IMR-90 (cell line): ENCODE measurements at regions not wholly inside any gene's neighbourhood (a gene's known extent, or its start where the extent isn't known, plus 50 kb on each side); places are given as distances from the start of the nearest gene placed in this dataset.

Experiments used
- ATAC-seq: fragments of 200-7000 bp; cut with Tn5 transposase; 2 replicates; pipeline ENCODE4 v1.9.1; 2020; ENCODE audit warnings: low read depth, mild to moderate bottlenecking, moderate library complexity
- BruUV-seq: library from RNA; stranded (reverse); fragments of 400-500 nt; replicated peaks from 2 replicates; lab custom pipeline; 2021; lab: Mats Ljungman, UMichigan
- CTCF ChIA-PET: fragments of 300-600 bp; formaldehyde crosslinking; extraction: SDS; loops from one replicate; lab custom pipeline; 2021; ENCODE audit warnings: antibody characterized with exemption; lab: Yijun Ruan, JAX
- POLR2A ChIA-PET: fragments of 300-600 bp; sonication (Branson Sonifier 250); formaldehyde crosslinking; loops from one replicate; lab custom pipeline; 2022; ENCODE audit warnings: antibody characterized with exemption; ENCODE audit not compliant: unreplicated experiment; lab: Charles Lee
- DNase-seq: peaks from one replicate; pipeline ENCODE4 v3.0.0; 2013
- H2AFZ ChIP-seq: replicated peaks from 2 replicates; pipeline ENCODE3; 2013; ENCODE audit warnings: low read length, mild to moderate bottlenecking; ENCODE audit not compliant: poor library complexity
- H2AK5ac ChIP-seq: 2 replicates; pipeline ENCODE4 v1.6.1; 2013; ENCODE audit warnings: low read depth, low read length, inconsistent platforms
- H2AK9ac ChIP-seq: replicated peaks from 2 replicates; pipeline ENCODE3; 2013; ENCODE audit warnings: mild to moderate bottlenecking, low read depth, low read length, moderate library complexity; ENCODE audit not compliant: poor library complexity
- H2BK120ac ChIP-seq: 2 replicates; pipeline ENCODE4 v1.6.1; 2013; ENCODE audit warnings: low read depth, low read length, inconsistent platforms
- H2BK15ac ChIP-seq: 3 replicates; pipeline ENCODE4 v1.6.1; 2013; ENCODE audit warnings: low read depth, low read length, inconsistent platforms
- H2BK20ac ChIP-seq: 2 replicates; pipeline ENCODE4 v1.6.1; 2013; ENCODE audit warnings: low read depth, mild to moderate bottlenecking, inconsistent platforms, low read length, moderate library complexity
- H2BK5ac ChIP-seq: 2 replicates; pipeline ENCODE4 v1.6.1; 2013; ENCODE audit warnings: mild to moderate bottlenecking, low read depth, low read length, inconsistent platforms; ENCODE audit not compliant: poor library complexity, severe bottlenecking
- H3K14ac ChIP-seq: replicated peaks from 2 replicates; pipeline ENCODE4 v1.6.1; 2013; ENCODE audit warnings: low read depth, low read length, inconsistent platforms
- H3K18ac ChIP-seq: 2 replicates; pipeline ENCODE4 v1.6.1; 2013; ENCODE audit warnings: low read depth, low read length, control low read depth
- H3K23ac ChIP-seq: 2 replicates; pipeline ENCODE4 v1.6.1; 2013; ENCODE audit warnings: low read depth, low read length, inconsistent platforms
- H3K27ac ChIP-seq: 2 replicates; pipeline ENCODE4 v1.5.1; 2013; ENCODE audit warnings: mild to moderate bottlenecking, control low read depth, low read length; ENCODE audit not compliant: insufficient read depth
- H3K27me3 ChIP-seq: 2 replicates; pipeline ENCODE4 v1.6.1; 2013; ENCODE audit warnings: low read length; ENCODE audit not compliant: control insufficient read depth, insufficient read depth
- H3K36me3 ChIP-seq: 2 replicates; pipeline ENCODE4 v1.6.1; 2013; ENCODE audit warnings: low read length, mixed read lengths; ENCODE audit not compliant: control insufficient read depth, insufficient read depth
- H3K4ac ChIP-seq: 2 replicates; pipeline ENCODE4 v1.6.1; 2013; ENCODE audit warnings: low read depth, low read length, inconsistent platforms
- H3K4me1 ChIP-seq: 2 replicates; pipeline ENCODE4 v1.6.1; 2013; ENCODE audit warnings: low read length, mixed read lengths; ENCODE audit not compliant: control insufficient read depth, insufficient read depth
- H3K4me2 ChIP-seq: 2 replicates; pipeline ENCODE4 v1.6.1; 2013; ENCODE audit warnings: low read depth, mild to moderate bottlenecking, control low read depth, low read length, moderate library complexity
- H3K4me3 ChIP-seq: 2 replicates; pipeline ENCODE4 v1.5.1; 2013; ENCODE audit warnings: low read depth, mild to moderate bottlenecking, control low read depth, low read length, moderate library complexity; ENCODE audit not compliant: insufficient read depth
- H3K56ac ChIP-seq: 2 replicates; pipeline ENCODE4 v1.6.1; 2013; ENCODE audit warnings: low read length, inconsistent platforms; ENCODE audit not compliant: insufficient read depth; ENCODE audit errors: extremely low read depth
- H3K79me1 ChIP-seq, 2 experiments: 2 replicates each; pipeline ENCODE4 v1.6.1; 2013; ENCODE audit warnings: low read length in 2 of 2, inconsistent platforms in 1 of 2, low read depth in 1 of 2
- H3K9ac ChIP-seq: 2 replicates; pipeline ENCODE4 v1.6.1; 2013; ENCODE audit warnings: low read depth, low read length, control low read depth
- H3K9me1 ChIP-seq: 2 replicates; pipeline ENCODE4 v1.6.1; 2013; ENCODE audit warnings: low read length, inconsistent platforms; ENCODE audit not compliant: insufficient read depth
- H3K9me3 ChIP-seq: 2 replicates; pipeline ENCODE4 v1.6.1; 2013; ENCODE audit warnings: low read length; ENCODE audit not compliant: control insufficient read depth, insufficient read depth
- H4K20me1 ChIP-seq: 2 replicates; pipeline ENCODE4 v1.6.1; 2013; ENCODE audit warnings: low read length, inconsistent platforms; ENCODE audit not compliant: insufficient read depth
- H4K5ac ChIP-seq: 2 replicates; pipeline ENCODE4 v1.6.1; 2013; ENCODE audit warnings: mild to moderate bottlenecking, low read depth, low read length, control low read depth
- H4K8ac ChIP-seq, 2 experiments: 2 replicates each; pipeline ENCODE4 v1.6.1; 2013; ENCODE audit warnings: low read depth in 2 of 2, low read length in 2 of 2, control low read depth in 1 of 2, inconsistent platforms in 1 of 2
- H4K91ac ChIP-seq: 2 replicates; pipeline ENCODE4 v1.6.1; 2013; ENCODE audit warnings: low read depth, low read length, inconsistent platforms; ENCODE audit not compliant: insufficient read depth
- BHLHE40 ChIP-seq: fragments of 150-350 bp; IDR thresholded peaks from 2 replicates; pipeline ENCODE4 v1.6.1; 2016; ENCODE audit warnings: mild to moderate bottlenecking, low read depth, low read length
- CEBPB ChIP-seq: IDR thresholded peaks from 2 replicates; pipeline ENCODE4 v1.6.1; 2012; ENCODE audit warnings: low read depth, low read length, improper control_type of control experiment
- CHD1 ChIP-seq: IDR thresholded peaks from 2 replicates; pipeline ENCODE4 v1.6.1; 2012; ENCODE audit warnings: low read depth, low read length, improper control_type of control experiment
- CTCF ChIP-seq: conservative IDR thresholded peaks from 2 replicates; pipeline ENCODE4 v1.5.1; 2012; ENCODE audit warnings: mild to moderate bottlenecking, low read depth, low read length, improper control_type of control experiment
- ELK1 ChIP-seq: fragments of 150-350 bp; IDR thresholded peaks from 2 replicates; pipeline ENCODE4 v1.6.1; 2016; ENCODE audit warnings: low read depth, mild to moderate bottlenecking, low read length, moderate library complexity, borderline replicate concordance
- FOS ChIP-seq: fragments of 150-350 bp; IDR thresholded peaks from 2 replicates; pipeline ENCODE4 v1.6.1; 2016; ENCODE audit warnings: low read depth, low read length
- MAFK ChIP-seq: IDR thresholded peaks from 2 replicates; pipeline ENCODE4 v1.6.1; 2012; ENCODE audit warnings: low read depth, low read length, improper control_type of control experiment
- MAZ ChIP-seq: IDR thresholded peaks from 2 replicates; pipeline ENCODE4 v1.6.1; 2012; ENCODE audit warnings: low read depth, mild to moderate bottlenecking, low read length, improper control_type of control experiment, moderate library complexity, borderline replicate concordance
- NFE2L2 ChIP-seq: fragments of 150-350 bp; IDR thresholded peaks from 2 replicates; pipeline ENCODE4 v1.6.1; 2016; ENCODE audit warnings: low read depth, mild to moderate bottlenecking, low read length
- POLR2A ChIP-seq: IDR thresholded peaks from 2 replicates; pipeline ENCODE4 v1.6.1; 2012; ENCODE audit warnings: mild to moderate bottlenecking, low read depth, low read length
- RAD21 ChIP-seq: IDR thresholded peaks from 2 replicates; pipeline ENCODE4 v1.6.1; 2012; ENCODE audit warnings: low read length, improper control_type of control experiment
- RCOR1 ChIP-seq: IDR thresholded peaks from 2 replicates; pipeline ENCODE4 v1.6.1; 2012; ENCODE audit warnings: mild to moderate bottlenecking, low read length, improper control_type of control experiment; ENCODE audit not compliant: insufficient replicate concordance
- USF2 ChIP-seq: fragments of 150-350 bp; IDR thresholded peaks from 2 replicates; pipeline ENCODE4 v1.6.1; 2017; ENCODE audit warnings: mild to moderate bottlenecking, antibody characterized with exemption, low read length, low read depth
- WGBS, 2 experiments: methylation state at CpG; one replicate each; pipeline versions ENCODE4 v1.1.5 to v1.1.7; 2013; ENCODE audit warnings: missing lambda C conversion rate in 2 of 2; ENCODE audit not compliant: insufficient read length in 1 of 2; ENCODE audit errors: extremely low coverage in 2 of 2; 5-methylcytosine and 5-hydroxymethylcytosine counted together
- dilution Hi-C: fragments of 300-500 bp; cut with HindIII; formaldehyde crosslinking; loops from one replicate; pipeline ENCODE4 v1.14.3; 2018; ENCODE audit warnings: low sequenced_read_pairs; ENCODE audit not compliant: unreplicated experiment
- in situ Hi-C: fragments of 300-500 bp; cut with MboI; formaldehyde crosslinking; loops from 3 replicates; pipeline ENCODE4 v1.14.3; 2019; ENCODE audit warnings: low sequenced_read_pairs, inconsistent platforms, mixed read lengths
- intact Hi-C: fragments of 100-400 bp; cut with micrococcal nuclease; formaldehyde crosslinking; loops from 2 replicates; pipeline ENCODE4 v1.10.0; 2022

GRCh38 chr1:87575528-87575927 is 246.8 kb downstream of the LMO4 start:
- Histone ChIP-seq H3K9me1 (no peaks in the 10 kb centered on the region), H3K79me1 (no peaks in the 10 kb centered on the region), H3K4me1 (no peaks in the 10 kb centered on the region), H4K5ac (no peak overlapping the region), H2BK15ac (no peak overlapping the region), H2AFZ (no peak overlapping the region), H3K9me3 (no peaks in the 10 kb centered on the region), H3K4ac (no peak overlapping the region), H3K18ac (no peak overlapping the region), H2BK5ac (no peak overlapping the region), H3K4me2 (no peak overlapping the region), H3K14ac (no peak overlapping the region), H3K56ac (no peak overlapping the region), H3K36me3 (no peaks in the 10 kb centered on the region), H4K91ac (no peak overlapping the region), H2AK5ac (no peak overlapping the region), H4K8ac (no peak overlapping the region), H2AK9ac (no peak overlapping the region), H3K27ac (no peak overlapping the region), H3K4me3 (no peak overlapping the region), H2BK120ac (no peak overlapping the region), H3K9ac (no peak overlapping the region), H3K23ac (no peak overlapping the region), H3K27me3 (no peaks in the 10 kb centered on the region), H2BK20ac (no peak overlapping the region), H4K20me1 (no peaks in the 10 kb centered on the region)
- in situ Hi-C loops = no loop called here
- intact Hi-C loops = no loop called here
- TF ChIP-seq CHD1 (no peak), POLR2A (no peak), USF2 (no peak), CEBPB (no peak), RAD21 (no peak), NFE2L2 (no peak), FOS (no peak), MAZ (no peak), BHLHE40 (no peak), RCOR1 (no peak), MAFK (no peak), ELK1 (no peak), CTCF (no peak)
- DNase-seq (peak; percentile 23), ATAC-seq (no peak)
- CTCF ChIA-PET = no interaction called here
- no TSS peak for BruUV-seq
- dilution Hi-C loops = no loop called here
- WGBS, 2 experiments = no CpG with 5 or more reads among the region's 3 CpGs
- POLR2A ChIA-PET = no interaction called here
